ENCODE measurements at regions not wholly inside any gene's neighbourhood (a gene's known extent, or its start where the extent isn't known, plus 50 kb on each side); places are given as distances from the start of the nearest gene placed in this dataset.

GRCh38 chr13:81846771-81847170 lies 1505.8 kb upstream of the SPRY2 start:
- Histone ChIP-seq H3K9me3 (no peaks in the 10 kb centered on the region), H3K36me3 (no peaks in the 10 kb centered on the region), H3K27ac (no peak overlapping the region), H3K4me1 (no peaks in the 10 kb centered on the region), H3K27me3 (no peaks in the 10 kb centered on the region), H3K4me3 (no peak overlapping the region)
- DNase-seq (ENCODE audit: low spot score), result no peak
- no peak for TF ChIP-seq CTCF (IDR thresholded peaks at IDR 0.05)

- no peak for TF ChIP-seq CTCF (IDR thresholded peaks at IDR 0.05)
- DNase-seq (ENCODE audit: low spot score), result no peak
- Histone ChIP-seq H3K4me1 (no peaks in the 10 kb centered on the region), H3K27ac (no peak overlapping the region), H3K36me3 (no peaks in the 10 kb centered on the region), H3K4me3 (no peak overlapping the region), H3K9me3 (peaks cover 0 to 6% of the 10 kb centered on the region in 2 donors), H3K27me3 (no peaks in the 10 kb centered on the region)
These were observed 1480.3 kb upstream of the SPRY2 start for GRCh38 chr13:81821259-81821658.

DNA sequence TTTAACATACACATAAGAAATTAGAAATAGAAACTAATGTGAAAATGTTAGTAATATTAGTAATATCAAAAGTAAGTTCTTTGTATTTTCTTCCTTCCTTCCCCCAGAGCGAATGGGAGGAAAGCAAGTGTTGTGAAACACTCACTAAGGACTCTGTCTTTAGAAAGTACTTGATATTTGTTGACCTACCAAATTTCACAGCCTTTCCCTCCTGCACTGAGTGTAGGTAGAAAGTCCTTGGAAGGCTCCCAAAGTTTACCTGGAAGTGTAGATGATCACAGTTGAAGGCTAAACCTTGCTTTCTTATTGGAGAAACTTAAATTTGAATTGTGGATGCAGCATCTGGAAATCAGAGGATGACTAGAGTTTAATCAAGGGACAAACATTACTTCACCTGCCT lies 1459.5 kb upstream of the SPRY2 start:
- no peak for DNase-seq (ENCODE audit: low spot score)
- no peaks in the 10 kb centered on the region for H3K4me1 ChIP-seq
- H3K36me3 ChIP-seq, result no peaks in the 10 kb centered on the region
- H3K27me3 ChIP-seq, result no peaks in the 10 kb centered on the region
- H3K27ac ChIP-seq, result no peak overlapping the region
- no peak for TF ChIP-seq CTCF (IDR thresholded peaks at IDR 0.05)
- H3K9me3 ChIP-seq, result no peaks in the 10 kb centered on the region
- H3K4me3 ChIP-seq, result no peak overlapping the region

- no peaks in the 10 kb centered on the region for H3K9me3 ChIP-seq
- H3K4me1 ChIP-seq, result no peaks in the 10 kb centered on the region
- no peak overlapping the region for H3K4me3 ChIP-seq
- TF ChIP-seq CTCF (IDR thresholded peaks at IDR 0.05), result no peak
- no peak overlapping the region for H3K27ac ChIP-seq
- no peak for DNase-seq (ENCODE audit: low spot score)
- H3K36me3 ChIP-seq, result no peaks in the 10 kb centered on the region
- no peaks in the 10 kb centered on the region for H3K27me3 ChIP-seq
These were observed 1454.8 kb upstream of the SPRY2 start for GRCh38 chr13:81795710-81796109.

- Histone ChIP-seq H3K9me3 (no peaks in the 10 kb centered on the region), H3K4me3 (no peak overlapping the region), H3K4me1 (no peaks in the 10 kb centered on the region), H3K36me3 (no peaks in the 10 kb centered on the region), H3K27me3 (no peaks in the 10 kb centered on the region), H3K27ac (no peak overlapping the region)
- no peak for TF ChIP-seq CTCF (IDR thresholded peaks at IDR 0.05)
- no peak for DNase-seq (ENCODE audit: low spot score)
These were observed 1450.7 kb upstream of the SPRY2 start for GRCh38 chr13:81791641-81792040.

GRCh38 chr13:81781471-81781870 lies 1440.5 kb upstream of the SPRY2 start:
- Histone ChIP-seq H3K27me3 (no peaks in the 10 kb centered on the region), H3K9me3 (no peaks in the 10 kb centered on the region), H3K4me3 (no peak overlapping the region), H3K4me1 (no peaks in the 10 kb centered on the region), H3K36me3 (no peaks in the 10 kb centered on the region), H3K27ac (no peak overlapping the region)
- DNase-seq (ENCODE audit: low spot score), result no peak
- TF ChIP-seq CTCF (IDR thresholded peaks at IDR 0.05), result no peak
